PFSK-1 (cell line): ENCODE measurements at regions not wholly inside any gene's neighbourhood (a gene's known extent, or its start where the extent isn't known, plus 50 kb on each side); places are given as distances from the start of the nearest gene placed in this dataset.

ENCODE experiments used
- FOXP2 ChIP-seq: optimal IDR thresholded peaks from 2 replicates; pipeline ENCODE3; 2011; ENCODE audit warnings: borderline replicate concordance, control low read depth, inconsistent platforms; ENCODE audit not compliant: insufficient read depth; ENCODE audit errors: extremely low read length, extremely low read depth
- POLR2AphosphoS5 ChIP-seq: IDR thresholded peaks from 2 replicates; pipeline ENCODE4 v1.6.1; 2012; ENCODE audit warnings: low read depth, mild to moderate bottlenecking, control low read depth, low read length, moderate library complexity
- SIN3A ChIP-seq: IDR thresholded peaks from 2 replicates; pipeline ENCODE4 v1.6.1; 2012; ENCODE audit warnings: mild to moderate bottlenecking, low read length, moderate library complexity, borderline replicate concordance; ENCODE audit not compliant: insufficient read depth
- TF ChIP-seq, protein P1 (sequence below), 2 experiments: IDR thresholded peaks; 2 replicates each; pipeline versions ENCODE4 v1.6.1 to v1.8.0; 2011 to 2012; ENCODE audit warnings: low read depth in 2 of 2, low read length in 2 of 2, control low read depth in 1 of 2, inconsistent platforms in 1 of 2, mild to moderate bottlenecking in 1 of 2, moderate library complexity in 1 of 2; ENCODE audit not compliant: insufficient read depth in 1 of 2

DNA sequence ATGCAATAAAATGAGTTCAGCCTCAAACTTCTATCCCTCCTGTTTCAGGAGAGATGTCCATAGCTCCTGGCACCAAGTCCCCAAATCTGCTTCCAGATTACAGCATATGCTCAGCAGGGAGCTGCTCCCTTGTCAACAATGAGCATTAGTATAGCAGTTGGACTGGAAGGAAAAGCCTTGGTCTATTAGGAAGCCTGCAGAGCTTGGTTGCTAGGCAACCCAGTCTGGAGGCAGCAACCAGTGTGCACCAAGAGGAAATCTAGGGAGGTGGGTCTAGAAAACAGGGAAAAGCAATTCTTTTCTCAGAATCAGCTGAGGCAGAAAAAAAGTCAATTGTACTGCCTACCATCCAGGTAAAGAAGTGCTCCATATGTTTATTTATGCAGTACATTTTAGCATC is 229.5 kb upstream of the NMUR2 start:
- TF ChIP-seq POLR2AphosphoS5: no peak
- TF ChIP-seq, protein P1, sequence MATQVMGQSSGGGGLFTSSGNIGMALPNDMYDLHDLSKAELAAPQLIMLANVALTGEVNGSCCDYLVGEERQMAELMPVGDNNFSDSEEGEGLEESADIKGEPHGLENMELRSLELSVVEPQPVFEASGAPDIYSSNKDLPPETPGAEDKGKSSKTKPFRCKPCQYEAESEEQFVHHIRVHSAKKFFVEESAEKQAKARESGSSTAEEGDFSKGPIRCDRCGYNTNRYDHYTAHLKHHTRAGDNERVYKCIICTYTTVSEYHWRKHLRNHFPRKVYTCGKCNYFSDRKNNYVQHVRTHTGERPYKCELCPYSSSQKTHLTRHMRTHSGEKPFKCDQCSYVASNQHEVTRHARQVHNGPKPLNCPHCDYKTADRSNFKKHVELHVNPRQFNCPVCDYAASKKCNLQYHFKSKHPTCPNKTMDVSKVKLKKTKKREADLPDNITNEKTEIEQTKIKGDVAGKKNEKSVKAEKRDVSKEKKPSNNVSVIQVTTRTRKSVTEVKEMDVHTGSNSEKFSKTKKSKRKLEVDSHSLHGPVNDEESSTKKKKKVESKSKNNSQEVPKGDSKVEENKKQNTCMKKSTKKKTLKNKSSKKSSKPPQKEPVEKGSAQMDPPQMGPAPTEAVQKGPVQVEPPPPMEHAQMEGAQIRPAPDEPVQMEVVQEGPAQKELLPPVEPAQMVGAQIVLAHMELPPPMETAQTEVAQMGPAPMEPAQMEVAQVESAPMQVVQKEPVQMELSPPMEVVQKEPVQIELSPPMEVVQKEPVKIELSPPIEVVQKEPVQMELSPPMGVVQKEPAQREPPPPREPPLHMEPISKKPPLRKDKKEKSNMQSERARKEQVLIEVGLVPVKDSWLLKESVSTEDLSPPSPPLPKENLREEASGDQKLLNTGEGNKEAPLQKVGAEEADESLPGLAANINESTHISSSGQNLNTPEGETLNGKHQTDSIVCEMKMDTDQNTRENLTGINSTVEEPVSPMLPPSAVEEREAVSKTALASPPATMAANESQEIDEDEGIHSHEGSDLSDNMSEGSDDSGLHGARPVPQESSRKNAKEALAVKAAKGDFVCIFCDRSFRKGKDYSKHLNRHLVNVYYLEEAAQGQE (IDR thresholded peaks at IDR 0.05; ENCODE audit: insufficient read depth in 1 of 2, low read depth in 2 of 2, low read length in 2 of 2): no peak
- no peak for TF ChIP-seq FOXP2
- no peak for TF ChIP-seq SIN3A
